K562 (cell line): ENCODE measurements at regions not wholly inside any gene's neighbourhood (a gene's known extent, or its start where the extent isn't known, plus 50 kb on each side); places are given as distances from the start of the nearest gene placed in this dataset.

Experiments
- ATAC-seq: fragments of 200-7000 bp; cut with Tn5 transposase; 3 replicates; pipeline ENCODE4 v1.9.1; 2020; ENCODE audit warnings: moderate library complexity
- BruUV-seq: library from RNA; stranded (reverse); fragments of 400-500 nt; replicated peaks from 2 replicates; lab custom pipeline; 2021; lab: Mats Ljungman, UMichigan
- CTCF ChIA-PET: fragments of 300-600 bp; formaldehyde crosslinking; extraction: SDS; loops from one replicate; lab custom pipeline; 2021; ENCODE audit warnings: low intra/inter-chr PET ratio; lab: Yijun Ruan, JAX
- POLR2A ChIA-PET: fragments of 300-600, 350-650 bp; sonication (Branson Sonifier 250); formaldehyde crosslinking; extraction: SDS; loops from one replicate; lab custom pipeline; 2021; ENCODE audit warnings: antibody characterized with exemption, inconsistent platforms; lab: Yijun Ruan, JAX
- DNase-seq, 4 experiments: peaks; one replicate each; pipeline versions ENCODE4 v3.0.0 to v3.0.0-alpha.2; 2011 to 2018; ENCODE audit warnings: low spot score in 3 of 4, mixed read lengths in 3 of 4; ENCODE audit errors: extremely low read depth in 1 of 4
- FAIRE-seq: peaks from 2 replicates; lab custom pipeline; 2011; peaks lifted over from hg19 to GRCh38; lab: Jason Lieb, UNC
- H2AFZ ChIP-seq: 2 replicates; pipeline ENCODE4 v1.6.0; 2011; ENCODE audit warnings: low read depth, low read length, control low read depth, inconsistent platforms
- H3K27ac ChIP-seq: fragments of 200-600 bp; 3 replicates; pipeline ENCODE4 v1.8.0; 2011; ENCODE audit warnings: low read depth, mild to moderate bottlenecking, control low read depth, inconsistent platforms, low read length, moderate library complexity, mixed read lengths; ENCODE audit errors: extremely low read depth
- H3K27me3 ChIP-seq, 2 experiments: fragments of 300-600 bp in 1 of 2; 2 replicates in 1 of 2; 3 replicates in 1 of 2; pipeline versions ENCODE4 v1.6.0 to v1.8.0; 2011; ENCODE audit warnings: inconsistent platforms in 2 of 2, low read length in 2 of 2, mild to moderate bottlenecking in 1 of 2, mixed read lengths in 1 of 2, moderate library complexity in 1 of 2; ENCODE audit not compliant: control insufficient read depth in 2 of 2, insufficient read depth in 2 of 2
- H3K36me3 ChIP-seq: fragments of 300-600 bp; 3 replicates; pipeline ENCODE4 v1.8.0; 2011; ENCODE audit warnings: mild to moderate bottlenecking, low read length, inconsistent platforms; ENCODE audit not compliant: control insufficient read depth, insufficient read depth
- H3K4me1 ChIP-seq, 2 experiments: fragments of 200-600 bp in 1 of 2; replicated peaks in 1 of 2; 2 replicates in 1 of 2; 3 replicates in 1 of 2; pipeline versions ENCODE4 v1.5.1 to v1.8.0; 2011; ENCODE audit warnings: inconsistent platforms in 2 of 2, low read length in 2 of 2, mild to moderate bottlenecking in 1 of 2, mixed read lengths in 1 of 2, moderate library complexity in 1 of 2; ENCODE audit not compliant: control insufficient read depth in 2 of 2, insufficient read depth in 2 of 2
- H3K4me2 ChIP-seq: 2 replicates; pipeline ENCODE4 v1.6.1; 2011; ENCODE audit warnings: low read length, control low read depth, inconsistent platforms, mixed read lengths; ENCODE audit not compliant: insufficient read depth
- H3K4me3 ChIP-seq: fragments of 200-600 bp; sonication (generic), shearing (Covaris generic); 2 replicates; pipeline ENCODE4 v1.5.1; 2016; ENCODE audit warnings: control low read depth, inconsistent platforms
- H3K79me2 ChIP-seq: fragments of 200-600 bp; 3 replicates; pipeline ENCODE4 v1.8.0; 2011; ENCODE audit warnings: low read length, inconsistent platforms; ENCODE audit not compliant: control insufficient read depth, insufficient read depth
- H3K9ac ChIP-seq, 2 experiments: 2 replicates each; pipeline versions ENCODE4 v1.6.0 to v1.6.1; 2011; ENCODE audit warnings: low read depth in 2 of 2, low read length in 2 of 2, control low read depth in 1 of 2, inconsistent platforms in 1 of 2, mild to moderate bottlenecking in 1 of 2, mixed read lengths in 1 of 2; ENCODE audit not compliant: insufficient read depth in 1 of 2
- H3K9me1 ChIP-seq: one replicate; pipeline ENCODE4 v1.6.0; 2011; ENCODE audit warnings: inconsistent platforms, mild to moderate bottlenecking, low read length, moderate library complexity; ENCODE audit not compliant: control insufficient read depth, insufficient read depth
- H3K9me3 ChIP-seq: replicated peaks from 2 replicates; pipeline ENCODE4 v1.5.1; 2011; ENCODE audit warnings: low read depth, low read length, inconsistent platforms; ENCODE audit not compliant: control insufficient read depth, insufficient read depth
- H4K20me1 ChIP-seq: replicated peaks from 2 replicates; pipeline ENCODE4 v1.6.1; 2011; ENCODE audit warnings: low read length, inconsistent platforms, mixed read lengths; ENCODE audit not compliant: control insufficient read depth, insufficient read depth
- BRD4 ChIP-seq: fragments of 200-600 bp; sonication (generic); IDR thresholded peaks from 2 replicates; pipeline ENCODE4 v1.6.1; 2017; ENCODE audit warnings: inconsistent platforms
- BRF1 ChIP-seq: IDR thresholded peaks from 3 replicates; pipeline ENCODE4 v1.6.1; 2011; ENCODE audit warnings: borderline replicate concordance, mild to moderate bottlenecking; ENCODE audit not compliant: insufficient read length; ENCODE audit errors: extremely low read depth
- CAMTA2 ChIP-seq: fragments of 250-450 bp; sonication (Bioruptor Pico); conservative IDR thresholded peaks from 2 replicates; pipeline ENCODE4 v1.5.1; 2022
- FOXK1 ChIP-seq: sonication (generic); formaldehyde crosslinking; IDR thresholded peaks from 2 replicates; pipeline ENCODE4 v1.8.0; 2022; ENCODE audit warnings: missing genetic modification reagents, mild to moderate bottlenecking, borderline replicate concordance
- HDAC2 ChIP-seq: fragments of 450-650 bp; IDR thresholded peaks from 2 replicates; pipeline ENCODE4 v1.6.1; 2016; ENCODE audit warnings: mild to moderate bottlenecking
- HNRNPH1 ChIP-seq: fragments of 200-400 bp; formaldehyde crosslinking; optimal IDR thresholded peaks from 2 replicates; pipeline ENCODE3; 2017; ENCODE audit warnings: low read depth, mild to moderate bottlenecking, low read length, moderate library complexity
- IRF2 ChIP-seq: sonication (generic); formaldehyde crosslinking; IDR thresholded peaks from 2 replicates; pipeline ENCODE4 v1.8.1; 2022; ENCODE audit warnings: mild to moderate bottlenecking, missing genetic modification reagents
- KDM5B ChIP-seq: fragments of 200-600 bp; sonication (generic); IDR thresholded peaks from 2 replicates; pipeline ENCODE4 v1.6.1; 2012; ENCODE audit warnings: low read depth, mild to moderate bottlenecking, moderate library complexity, low read length, control low read depth, inconsistent platforms; ENCODE audit not compliant: insufficient replicate concordance
- MBD1 ChIP-seq: fragments of 250-450 bp; sonication (Bioruptor Pico); IDR thresholded peaks from 2 replicates; pipeline ENCODE4 v1.8.0; 2022; ENCODE audit warnings: inconsistent platforms
- MYNN ChIP-seq, 2 experiments: sonication (generic); formaldehyde crosslinking in 1 of 2; IDR thresholded peaks; 2 replicates each; pipeline versions ENCODE4 v1.5.0 to v1.6.1; 2016 to 2020; ENCODE audit warnings: antibody characterized with exemption in 1 of 2, missing genetic modification reagents in 1 of 2
- NFYB ChIP-seq: IDR thresholded peaks from 2 replicates; pipeline ENCODE4 v1.6.1; 2011; ENCODE audit warnings: mild to moderate bottlenecking, moderate library complexity; ENCODE audit not compliant: insufficient read length; ENCODE audit errors: extremely low read depth
- RBM25 ChIP-seq: fragments of 200-400 bp; formaldehyde crosslinking; IDR thresholded peaks from 2 replicates; pipeline ENCODE4 v1.6.1; 2018; ENCODE audit warnings: low read length, low read depth, moderate library complexity; ENCODE audit not compliant: severe bottlenecking
- SRSF9 ChIP-seq: fragments of 200-400 bp; formaldehyde crosslinking; IDR thresholded peaks from 2 replicates; pipeline ENCODE4 v1.6.1; 2017; ENCODE audit warnings: low read depth, low read length, borderline replicate concordance
- THRB ChIP-seq: fragments of 450-650 bp; formaldehyde crosslinking; conservative IDR thresholded peaks from 2 replicates; pipeline ENCODE4 v1.4.0; 2022; ENCODE audit warnings: mild to moderate bottlenecking, missing genetic modification characterization
- VEZF1 ChIP-seq: fragments of 200-800 bp; sonication (Bioruptor generic); IDR thresholded peaks from 2 replicates; pipeline ENCODE4 v1.6.1; 2017; ENCODE audit warnings: missing genetic modification characterization, missing compliant biosample characterization
- YBX1 ChIP-seq: fragments of 450-650 bp; IDR thresholded peaks from 2 replicates; pipeline ENCODE4 v1.7.1; 2016; ENCODE audit warnings: mild to moderate bottlenecking
- ZBED1 ChIP-seq: IDR thresholded peaks from 2 replicates; pipeline ENCODE4 v1.6.1; 2014
- ZC3H4 ChIP-seq: sonication (generic); formaldehyde crosslinking; IDR thresholded peaks from 2 replicates; pipeline ENCODE4 v1.9.0; 2021; ENCODE audit warnings: missing genetic modification reagents, borderline replicate concordance
- ZNF121 ChIP-seq: sonication (generic); formaldehyde crosslinking; conservative IDR thresholded peaks from 2 replicates; pipeline ENCODE4 v1.8.0; 2022; ENCODE audit warnings: missing genetic modification reagents
- ZNF707 ChIP-seq: fragments of 250-450 bp; sonication (Bioruptor Pico); conservative IDR thresholded peaks from 2 replicates; pipeline ENCODE4 v1.8.0; 2022; ENCODE audit warnings: inconsistent platforms, mild to moderate bottlenecking, moderate library complexity
- WGBS: fragments of 100-300 bp; shearing (Covaris generic); methylation state at CpG from one replicate; pipeline ENCODE4 v1.1.6; 2016; ENCODE audit warnings: low coverage, mixed read lengths; ENCODE audit not compliant: insufficient coverage; ENCODE audit errors: missing lambda C conversion rate; 5-methylcytosine and 5-hydroxymethylcytosine counted together
- in situ Hi-C: fragments of 300-500 bp; cut with MboI; formaldehyde crosslinking; loops from 4 replicates; pipeline ENCODE4 v1.15.0; 2018; ENCODE audit warnings: inconsistent platforms, mixed read lengths
- intact Hi-C: fragments of 100-400 bp; cut with micrococcal nuclease; formaldehyde crosslinking; loops from 2 replicates; pipeline ENCODE4 v1.14.2; 2022

- TF ChIP-seq CAMTA2: no peak
- no peak for TF ChIP-seq KDM5B
- TF ChIP-seq, all 486 proteins: peak for 0
These were observed 587.4 kb downstream of the LMO7 start (continued) for GRCh38 chr13:76223565-76223964.

- POLR2A ChIA-PET: no interaction called here
- Histone ChIP-seq H3K4me1 (no peaks in the 10 kb centered on the region), H3K9me3 (no peaks in the 10 kb centered on the region), H3K27ac (no peak overlapping the region), H3K27me3 (no peaks in the 10 kb centered on the region), H3K9ac (no peak overlapping the region), H2AFZ (no peak overlapping the region), H3K4me3 (no peak overlapping the region), H3K36me3 (no peaks in the 10 kb centered on the region), H3K9me1 (no peaks in the 10 kb centered on the region)
- BruUV-seq: no TSS peak
- intact Hi-C loops: no loop called here
- 0% methylated on average over 1 of the region's 2 CpGs for WGBS
- DNase-seq (no peak), FAIRE-seq (no peak)
- CTCF ChIA-PET: no interaction called here
- in situ Hi-C loops: no loop called here
- TF ChIP-seq THRB (CRISPR knock-in tag) (no peak), YBX1 (no peak), MBD1 (CRISPR knock-in tag) (no peak), RBM25 (no peak), SRSF9 (no peak), FOXK1 (CRISPR knock-in tag) (no peak), VEZF1 (no peak), ZBED1 (no peak), HDAC2 (no peak), BRD4 (no peak), ZC3H4 (CRISPR knock-in tag) (no peak), HNRNPH1 (no peak), ZNF707 (CRISPR knock-in tag) (no peak), NFYB (no peak), ZNF121 (CRISPR knock-in tag) (no peak), IRF2 (CRISPR knock-in tag) (no peak), MYNN (IDR thresholded peaks at IDR 0.05) (no peak), MYNN (CRISPR knock-in tag; IDR thresholded peaks at IDR 0.05) (no peak), BRF1 (no peak)
- TF ChIP-seq, all 486 proteins: peak for 0
- no peak overlapping the region for H3K4me2 ChIP-seq
- no peak for ATAC-seq
- no peaks in the 10 kb centered on the region for H4K20me1 ChIP-seq
- no peaks in the 10 kb centered on the region for H3K79me2 ChIP-seq
These were observed 586.4 kb downstream of the LMO7 start for GRCh38 chr13:76222511-76222910.
